ENCODE measurements at regions not wholly inside any gene's neighbourhood (a gene's known extent, or its start where the extent isn't known, plus 50 kb on each side); places are given as distances from the start of the nearest gene placed in this dataset.
"Not testable (repeated sequence)": the region's sequence is repeated elsewhere in the genome, so short reads cannot be mapped to it uniquely, and the experiment has no call there.

DNA sequence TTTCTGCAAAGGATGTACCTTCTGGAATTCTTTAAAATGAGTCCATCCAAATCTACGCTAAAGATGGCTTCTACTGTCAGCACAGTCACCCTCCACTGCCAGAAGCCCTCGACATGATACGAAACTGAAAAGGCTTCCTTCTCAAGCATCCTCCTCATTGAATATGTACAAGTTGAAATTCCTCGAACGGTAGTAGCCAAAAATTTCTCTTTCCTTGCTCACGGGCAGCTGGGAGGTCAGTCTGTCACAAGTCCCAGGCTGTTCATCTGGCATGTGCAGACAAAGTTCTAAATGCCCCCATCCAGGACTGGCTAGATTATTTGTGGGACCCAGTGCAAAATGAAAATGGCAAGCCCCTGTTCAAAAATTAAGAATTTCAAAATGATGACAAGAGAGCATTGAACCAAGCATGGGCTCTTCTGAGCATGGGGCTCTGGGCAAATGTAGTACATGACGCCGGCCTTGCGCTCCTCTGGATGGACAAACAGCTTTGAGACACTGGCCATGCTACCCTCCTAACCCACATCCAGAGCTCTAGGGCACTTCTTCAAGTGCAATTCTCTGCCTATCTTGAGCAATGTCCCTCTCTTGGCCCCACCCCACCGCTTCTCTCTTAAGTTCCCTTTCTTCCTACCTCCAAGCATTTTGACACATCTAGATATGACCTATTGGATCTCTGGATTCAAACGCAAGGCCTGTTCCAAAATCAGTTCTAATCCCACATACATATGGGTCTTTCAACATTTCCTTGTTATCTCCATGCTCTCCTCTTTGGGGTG lies 78.9 kb upstream of the FLT1 start:
- peak; percentile 18 for DNase-seq

DNA sequence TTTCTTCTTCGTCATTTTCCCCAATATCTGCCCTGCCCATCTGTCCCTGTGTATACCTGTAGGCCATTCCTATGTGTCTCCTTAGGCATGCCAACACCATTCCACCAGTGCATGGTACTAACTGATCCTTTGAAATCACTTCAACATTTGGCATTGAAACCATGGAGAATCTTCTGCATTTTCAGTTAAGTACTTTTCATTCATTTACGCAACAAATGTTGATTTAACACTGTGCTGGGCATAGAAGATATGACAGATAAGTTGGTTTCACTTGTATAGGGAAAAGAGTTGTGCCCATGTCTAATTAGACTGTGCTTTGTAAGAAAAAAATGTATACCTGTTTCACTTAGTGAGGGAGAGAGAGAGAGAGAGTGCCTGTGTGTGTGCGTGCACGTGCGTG lies 77.9 kb upstream of the FLT1 start:
- no peak for DNase-seq

DNA sequence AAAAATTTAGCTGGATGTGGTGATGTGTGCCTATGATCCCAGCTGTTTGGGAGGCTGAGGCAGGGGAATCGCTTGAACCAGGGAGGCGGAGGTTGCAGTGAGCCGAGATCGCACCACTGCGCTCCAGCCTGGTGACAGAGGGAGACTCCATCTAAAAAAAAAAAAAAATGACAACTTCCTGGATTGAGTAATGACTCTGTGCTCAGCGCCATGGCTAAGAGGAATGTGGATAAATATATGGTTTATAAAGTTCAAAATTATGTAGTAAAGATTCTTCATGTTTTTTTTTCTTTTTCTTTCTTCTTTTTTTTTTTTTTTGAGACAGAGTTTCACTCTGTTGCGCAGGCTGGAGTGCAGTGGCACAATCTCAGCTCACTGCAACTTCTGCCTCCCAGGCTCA lies 75.4 kb upstream of the FLT1 start:
- DNase-seq = not testable (repeated sequence)

DNA sequence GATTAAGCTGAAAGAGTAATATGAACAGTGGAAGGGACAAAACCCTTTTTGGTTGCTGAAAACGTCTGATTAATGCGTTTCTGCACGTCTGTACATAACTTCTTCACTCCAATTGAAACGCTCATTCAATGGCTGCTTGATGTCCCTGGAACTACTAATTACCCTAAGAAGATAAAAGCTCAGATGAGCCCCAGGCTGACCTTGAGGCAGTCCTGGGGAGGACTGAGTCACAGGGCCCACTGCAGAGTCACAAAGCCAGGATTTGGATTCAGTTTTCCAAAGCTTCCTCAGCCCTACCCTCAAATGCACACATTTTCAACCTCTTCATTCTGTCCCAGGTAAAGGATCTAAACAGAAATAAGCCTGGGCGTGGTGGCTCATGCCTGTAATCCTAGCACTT lies 75.0 kb upstream of the FLT1 start:
- DNase-seq = no peak

DNA sequence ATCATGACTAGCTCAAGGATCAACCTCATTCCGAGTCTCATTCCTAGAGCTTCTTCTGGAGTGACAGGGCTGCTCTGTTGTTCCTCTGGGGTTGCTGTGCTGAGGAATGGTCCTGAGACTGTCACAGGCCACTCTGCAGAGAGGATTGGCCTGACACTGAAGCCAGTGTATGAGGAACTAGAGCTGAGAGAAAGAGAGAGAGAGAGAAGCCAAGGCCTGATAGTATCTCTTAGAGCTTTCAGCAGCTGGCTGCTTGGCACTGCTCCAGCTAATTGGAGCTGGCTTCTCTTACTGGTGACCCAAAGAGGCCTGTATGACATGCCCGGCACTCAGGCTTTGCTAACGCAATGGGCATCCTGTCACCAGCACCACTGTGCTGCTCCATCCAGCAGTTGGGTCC lies 73.4 kb upstream of the FLT1 start:
- DNase-seq = peak; percentile 85

DNA sequence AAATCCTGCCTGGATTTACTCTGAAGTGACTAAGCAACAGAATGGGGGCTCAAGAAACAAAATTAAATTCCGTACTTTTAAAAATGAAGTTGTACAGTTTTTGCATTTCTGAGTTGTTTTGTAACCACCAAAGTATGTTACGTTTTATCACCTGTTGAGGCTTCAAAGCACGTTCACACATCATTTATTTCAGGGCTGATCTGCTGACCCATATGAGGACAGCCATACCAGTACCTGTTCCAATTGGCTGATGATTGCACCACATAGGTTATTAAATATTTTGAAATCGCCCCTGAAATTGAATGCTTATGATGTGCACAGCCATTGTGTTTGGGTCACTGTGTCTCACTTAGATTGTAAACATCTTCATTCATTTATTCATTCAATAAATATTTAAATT lies 72.0 kb upstream of the FLT1 start:
- DNase-seq = no peak

DNA sequence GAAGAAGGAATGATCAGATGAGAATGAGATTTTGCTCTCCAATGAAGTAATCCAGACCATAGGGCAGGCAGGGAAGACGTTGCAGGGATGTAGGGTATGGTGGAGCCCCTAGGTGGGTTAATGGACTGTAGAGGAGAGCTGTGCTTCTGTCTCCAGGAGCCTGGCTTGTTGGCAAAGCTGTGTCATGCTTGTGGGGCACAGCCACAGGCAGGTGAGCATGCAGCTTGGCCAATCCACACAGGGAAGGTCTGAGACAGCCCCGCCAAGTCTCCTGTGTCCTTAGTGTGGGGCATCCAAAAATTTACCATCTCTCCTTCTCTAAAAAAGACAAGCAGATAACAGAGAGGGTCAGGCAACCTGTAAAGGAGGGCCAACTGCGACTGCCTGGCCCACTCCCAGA lies 71.4 kb upstream of the FLT1 start:
- DNase-seq = no peak

DNA sequence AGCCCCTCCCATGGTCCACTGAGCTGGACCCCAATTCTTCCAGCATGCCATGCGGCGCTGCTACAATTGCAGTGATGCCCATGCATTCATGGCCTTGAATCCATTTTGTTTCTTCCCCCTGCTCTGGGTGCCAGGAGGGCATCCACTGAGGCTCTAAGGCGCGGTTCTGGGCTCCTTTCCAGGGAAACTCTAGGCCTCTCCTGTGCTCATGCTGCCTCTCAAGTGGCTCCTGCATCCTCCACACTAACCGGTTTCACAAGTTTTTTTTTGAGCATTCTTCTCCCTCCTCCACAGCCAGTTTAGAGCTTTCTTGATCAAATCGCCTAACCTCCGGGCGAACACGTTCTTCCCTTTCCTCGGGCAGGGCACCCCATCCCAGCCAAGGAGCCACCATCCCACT lies 69.1 kb upstream of the FLT1 start:
- no peak for DNase-seq

DNA sequence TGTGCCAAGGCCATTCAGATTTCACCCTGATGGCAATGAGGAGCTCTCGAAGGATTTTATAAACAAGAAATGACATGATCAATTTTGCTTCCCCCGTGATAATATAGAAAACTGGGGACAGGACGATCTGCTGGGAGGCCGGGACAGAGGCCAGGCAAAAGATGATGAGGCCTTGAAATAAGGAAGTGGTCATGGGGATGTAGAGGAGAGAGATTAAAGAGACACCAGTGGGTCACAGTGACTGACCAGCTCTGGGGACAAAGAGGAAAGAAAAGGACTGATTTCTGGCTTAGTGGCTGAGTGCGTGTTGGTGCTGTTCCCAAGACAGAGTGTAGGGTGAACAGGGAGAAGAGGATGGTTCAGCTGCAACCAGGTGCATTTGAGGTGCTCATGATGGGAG lies 68.7 kb upstream of the FLT1 start:
- no peak for DNase-seq

DNA sequence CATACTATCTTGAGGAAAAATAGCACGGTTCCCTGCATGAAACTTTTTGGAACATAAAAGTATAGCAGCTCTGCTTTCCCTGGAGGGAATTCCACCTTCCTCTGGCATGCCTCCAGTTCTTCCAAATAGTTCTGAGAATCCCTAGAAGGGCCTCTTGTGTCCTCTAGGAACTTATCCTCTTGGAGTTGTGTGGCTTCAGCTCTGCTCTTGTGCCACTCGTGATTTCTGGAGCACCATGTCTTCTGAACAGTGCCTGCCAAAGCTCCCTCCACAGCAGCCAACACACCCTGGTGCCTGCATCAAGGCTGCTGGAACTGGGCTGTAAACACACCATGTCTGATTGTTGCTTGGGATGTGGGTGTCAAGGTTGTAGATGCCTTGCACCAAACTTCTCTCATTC lies 65.7 kb upstream of the FLT1 start:
- no peak for DNase-seq

DNA sequence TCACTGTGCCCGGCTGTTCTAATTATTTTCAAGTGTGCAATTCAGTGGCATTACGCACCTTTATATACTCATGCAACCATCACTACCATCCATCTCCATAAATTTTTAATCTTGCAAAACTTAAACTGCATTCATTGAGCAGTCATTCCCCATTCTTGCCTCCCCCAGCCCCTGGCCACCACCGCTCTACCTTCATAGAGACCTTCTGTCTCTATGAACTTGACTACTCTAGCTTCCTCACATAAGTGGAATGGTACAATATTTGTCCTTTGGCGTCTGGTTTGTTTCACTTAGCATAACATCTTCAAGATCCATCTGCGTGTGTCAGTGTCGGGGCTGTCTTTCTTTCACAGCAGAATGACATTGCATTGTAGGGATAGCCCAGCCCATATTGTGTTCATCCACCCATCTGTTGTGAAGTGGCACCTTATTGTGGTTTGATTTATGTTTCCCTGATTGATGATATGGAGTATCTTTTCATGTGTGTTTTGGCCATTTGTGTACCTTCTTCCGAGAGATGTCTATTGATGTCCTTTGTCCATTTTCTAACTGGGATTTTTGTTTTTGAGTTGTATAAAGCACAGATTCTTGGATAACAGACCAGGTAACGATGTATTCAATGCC lies 64.8 kb upstream of the FLT1 start:
- no peak for DNase-seq

DNA sequence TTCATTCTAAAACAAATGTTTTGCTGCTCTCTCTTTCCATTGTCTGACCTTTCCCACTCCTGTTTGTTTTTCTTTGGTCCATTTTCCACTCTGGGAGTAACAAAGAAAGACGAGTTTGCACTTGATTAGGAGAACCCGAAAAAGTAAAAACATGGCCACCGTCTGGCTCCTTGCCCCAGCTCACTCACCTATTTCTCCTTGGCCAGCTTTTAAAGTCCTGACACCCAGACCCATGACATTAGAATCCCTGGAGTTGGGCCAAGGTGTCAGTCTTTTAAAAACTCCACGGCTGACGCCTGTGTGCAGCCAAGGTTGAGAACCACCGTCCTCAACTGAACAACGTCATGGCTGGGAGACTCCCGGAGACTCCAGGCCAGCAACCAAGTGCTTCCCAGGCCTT lies 63.6 kb upstream of the FLT1 start:
- no peak for DNase-seq

DNA sequence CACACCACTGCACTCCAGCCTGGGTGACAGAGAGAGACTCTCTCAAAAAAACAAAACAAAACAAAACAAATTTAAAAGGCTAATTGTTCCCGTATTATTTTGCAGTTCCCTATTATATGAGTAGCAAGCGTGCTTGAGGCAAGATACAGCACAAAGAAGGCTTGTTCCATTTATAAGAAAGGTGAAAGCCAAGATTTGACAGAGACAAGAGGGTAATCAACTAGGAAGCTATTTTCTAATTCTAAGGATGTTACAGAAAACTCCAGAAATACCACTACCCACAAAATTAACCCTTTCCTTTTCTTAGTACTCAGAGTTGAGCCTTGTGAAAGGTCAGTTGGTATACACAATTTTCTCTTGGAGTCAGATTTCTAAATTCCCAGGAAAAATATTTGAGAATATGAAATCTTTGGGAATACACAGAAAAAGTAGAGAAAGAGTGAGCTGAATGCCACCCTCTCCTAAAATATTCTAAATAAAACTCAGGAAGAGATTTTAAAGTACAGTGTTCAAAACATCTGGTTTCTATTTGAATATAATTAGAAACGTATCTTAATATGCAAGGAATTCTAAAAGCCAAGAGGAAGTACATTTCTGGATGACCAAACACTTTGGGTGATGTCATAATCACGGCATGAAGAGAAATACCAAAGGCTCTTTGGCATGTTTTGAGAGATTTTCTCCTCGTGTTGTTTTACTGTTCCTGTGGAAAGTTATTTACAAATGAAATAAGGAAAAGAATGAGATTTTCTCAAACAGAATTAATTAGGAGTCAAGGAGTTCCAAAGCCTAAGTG lies 63.0 kb upstream of the FLT1 start:
- no peak for DNase-seq

DNA sequence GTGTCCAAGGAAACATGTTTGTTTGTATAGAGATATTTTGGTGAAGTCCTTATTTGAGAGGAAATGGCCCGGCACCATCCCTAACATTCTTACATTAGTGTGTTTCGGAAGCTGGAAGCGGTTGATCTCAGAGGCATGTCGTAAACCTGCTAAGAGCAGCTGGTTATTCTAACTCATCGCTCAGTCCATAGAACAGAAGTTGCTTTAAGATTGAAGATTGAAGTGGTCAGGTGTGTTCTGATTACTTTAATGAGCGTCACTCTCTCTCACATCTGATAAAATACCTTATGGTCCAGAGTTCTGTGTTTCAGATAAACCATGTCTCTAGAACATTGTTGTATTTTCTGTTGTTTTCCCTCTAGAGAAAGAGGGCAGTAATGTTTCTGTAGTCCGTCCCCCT lies 60.2 kb upstream of the FLT1 start:
- DNase-seq = no peak

DNA sequence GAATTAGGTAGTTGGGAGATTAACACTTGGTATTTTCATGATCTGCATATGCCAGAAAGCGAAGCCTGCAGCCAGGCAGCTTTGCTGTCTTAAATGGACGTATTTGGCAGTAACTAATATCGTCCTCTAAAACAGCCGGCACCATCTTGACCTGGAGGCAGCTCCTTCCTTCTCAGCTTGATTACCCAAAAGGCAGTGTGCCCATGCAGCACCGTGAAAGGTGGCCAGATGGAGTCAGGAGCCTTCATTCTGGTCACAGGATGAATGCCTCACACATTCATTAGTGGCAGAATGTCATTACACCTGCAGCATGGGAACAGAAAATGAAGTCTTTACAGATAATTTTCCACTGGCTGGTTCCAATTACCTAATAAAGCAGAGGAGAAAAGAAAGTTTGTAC lies 59.0 kb upstream of the FLT1 start:
- DNase-seq = no peak

DNA sequence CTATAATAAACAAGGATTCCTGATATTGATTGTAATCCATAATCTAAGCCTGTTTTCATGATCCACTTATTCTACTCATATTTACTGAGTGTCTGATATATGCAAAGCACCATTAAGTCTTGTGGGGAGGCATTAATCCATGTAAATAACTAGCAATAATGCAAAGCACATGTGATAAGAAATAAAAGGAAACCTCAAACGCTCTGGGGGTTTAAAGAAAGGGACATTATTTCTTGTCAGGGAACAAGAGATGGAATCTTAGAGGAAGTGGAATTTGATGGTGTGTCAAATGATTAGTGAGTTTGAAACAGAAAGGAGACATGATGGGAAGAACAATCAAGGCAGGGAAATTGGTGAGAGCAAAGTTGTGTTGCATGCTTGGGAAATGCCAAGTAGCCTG lies 57.4 kb upstream of the FLT1 start:
- no peak for DNase-seq

DNA sequence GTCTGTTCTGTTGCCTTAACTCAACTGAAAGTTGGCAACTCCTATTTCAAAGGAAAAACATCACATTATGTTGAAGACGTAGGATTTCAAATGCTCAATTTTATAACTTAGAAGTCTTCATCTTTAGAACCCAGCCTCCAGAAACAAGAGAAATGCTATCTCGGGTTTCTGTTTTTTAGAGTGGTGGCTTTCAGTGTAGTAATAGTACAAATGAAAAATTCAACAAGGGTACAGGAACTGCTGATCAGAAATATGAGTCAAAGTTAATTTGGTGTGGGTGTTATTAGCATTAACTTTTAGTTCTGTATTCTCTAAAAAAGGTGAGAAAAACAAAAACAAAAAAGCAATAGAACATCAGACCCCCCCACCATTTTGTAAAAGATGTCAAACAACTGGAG lies 56.6 kb upstream of the FLT1 start:
- no peak for DNase-seq

DNA sequence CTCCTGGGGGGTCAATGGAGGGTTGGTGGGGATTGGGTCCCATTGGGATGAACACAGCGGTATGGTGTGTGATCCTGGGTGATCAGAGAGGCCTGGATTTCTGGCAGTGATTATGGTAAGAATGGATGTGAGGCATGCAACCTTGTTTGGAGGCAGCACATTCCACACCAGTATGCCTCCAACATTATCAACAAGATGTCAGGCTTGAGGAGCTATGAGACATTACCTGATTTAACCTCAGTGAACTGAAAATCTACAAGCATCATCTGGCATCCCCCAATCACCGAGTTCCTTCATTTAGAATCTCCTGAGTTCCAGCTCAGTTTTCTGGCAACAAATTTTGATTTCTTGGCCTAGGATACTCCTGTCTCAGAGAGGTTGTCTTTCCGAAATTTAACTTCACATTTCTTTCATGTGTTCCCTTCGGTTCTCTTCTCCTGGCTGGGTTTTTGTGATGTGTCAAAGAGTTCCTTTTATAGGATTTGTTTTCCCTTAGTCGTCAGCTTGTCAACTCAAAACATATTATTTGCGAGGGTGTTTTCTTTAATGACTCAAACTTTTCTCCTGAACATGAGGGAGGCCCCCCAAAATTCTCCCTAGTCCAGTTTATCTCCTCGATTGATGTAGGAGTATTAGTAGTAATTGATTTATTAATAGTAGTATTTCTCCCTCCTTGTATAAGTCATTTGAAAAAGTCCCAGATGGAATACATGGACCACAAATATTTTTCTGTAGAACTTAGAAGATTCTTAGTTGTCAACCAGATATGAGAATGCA lies 56.0 kb upstream of the FLT1 start:
- DNase-seq = no peak

DNA sequence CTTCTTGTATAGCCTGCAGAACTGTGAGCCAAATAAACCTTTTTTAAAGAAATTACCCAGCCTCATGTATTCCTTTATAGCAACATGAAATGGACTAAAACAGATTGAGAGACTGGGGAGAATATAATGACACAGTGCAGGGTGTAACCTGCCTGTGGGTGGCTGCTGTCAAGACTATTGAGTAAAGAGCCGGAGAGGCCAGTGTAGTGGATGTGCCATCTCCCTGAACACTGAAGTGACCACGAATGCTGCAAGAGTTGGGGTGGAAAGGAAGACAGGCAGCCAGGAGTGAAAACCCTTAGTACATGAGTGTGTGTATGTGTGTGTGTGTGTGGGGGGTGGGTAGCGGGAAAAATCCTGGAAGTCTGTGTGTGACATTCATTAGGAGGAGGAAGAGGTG lies 55.2 kb upstream of the FLT1 start:
- no peak for DNase-seq

DNA sequence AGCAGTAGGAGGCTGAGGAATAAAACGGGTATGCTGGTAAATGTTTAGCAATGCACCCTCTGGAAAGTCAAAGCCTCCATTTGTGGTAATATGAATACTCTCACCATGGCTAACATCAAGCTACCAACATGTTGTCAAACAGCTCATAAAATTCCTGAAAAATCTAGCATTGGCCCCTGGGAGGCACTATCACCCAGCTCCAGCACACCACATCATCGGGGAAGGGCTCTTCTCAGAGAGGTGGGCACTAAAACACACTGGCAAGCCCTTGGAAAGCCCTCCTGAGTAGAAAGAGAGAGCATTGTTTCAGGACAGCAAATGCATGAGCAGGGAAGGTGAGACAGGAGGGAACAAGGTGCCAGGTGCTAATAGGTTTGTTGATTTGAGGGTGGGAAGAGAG lies 53.9 kb upstream of the FLT1 start:
- DNase-seq = no peak

DNA sequence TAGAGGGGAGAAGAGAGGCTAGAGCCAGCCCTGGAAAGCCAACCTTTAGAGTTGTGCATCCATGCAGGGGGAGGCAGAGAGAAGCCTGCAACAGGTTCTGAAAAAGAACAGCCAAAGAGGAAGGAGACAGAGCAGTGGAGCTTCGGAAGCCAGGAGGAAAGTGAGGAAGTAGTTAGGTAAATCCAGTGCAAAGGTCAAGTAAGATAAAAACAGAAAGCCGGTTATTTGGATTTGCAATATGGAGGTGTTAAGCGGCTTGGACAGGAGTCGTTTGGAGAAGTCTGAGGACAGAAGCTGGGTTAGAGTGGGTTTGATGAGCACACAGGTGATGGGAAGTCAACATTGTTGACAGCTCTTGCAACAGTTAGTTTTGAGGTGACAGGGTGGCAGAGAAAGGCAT lies 53.5 kb upstream of the FLT1 start:
- no peak for DNase-seq

DNA sequence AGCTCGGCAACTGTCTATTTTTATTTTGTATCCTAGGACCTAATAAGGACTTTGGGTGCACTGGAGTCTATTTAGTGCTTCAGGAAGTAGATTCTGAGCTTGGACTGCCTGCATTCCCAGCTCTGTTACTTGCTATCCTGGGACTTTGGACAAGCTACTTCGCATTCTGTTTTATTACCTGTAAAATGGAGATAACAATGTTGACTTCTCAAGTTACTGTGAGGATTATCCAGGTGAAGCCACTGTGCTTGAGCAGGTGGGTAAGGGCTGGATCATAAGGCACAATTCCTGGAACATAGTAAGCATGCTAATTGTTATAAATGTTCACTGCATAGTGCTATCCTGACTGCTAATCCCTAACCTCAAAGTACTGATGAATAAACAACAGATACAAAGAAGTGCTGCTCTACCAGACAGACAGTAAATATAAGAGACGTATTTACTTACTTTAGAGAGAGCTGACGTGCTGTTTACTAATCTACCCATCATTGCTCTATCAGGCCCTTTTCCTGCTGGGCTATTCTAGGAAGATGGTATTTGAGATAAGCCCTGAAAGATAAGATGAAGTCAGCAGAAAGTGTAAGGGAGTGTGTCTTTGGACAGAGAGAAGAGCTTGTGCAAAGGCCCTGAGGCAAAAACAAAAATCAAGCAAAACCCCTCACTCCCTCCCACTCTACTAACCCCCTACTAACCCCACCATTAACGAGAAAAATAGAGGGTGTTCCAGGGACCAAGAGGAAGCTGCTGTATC lies 50.8 kb upstream of the FLT1 start:
- no peak for DNase-seq
